Stimulated activated naive B cell treated with anti-CD40 and anti-IgM and Interleukin-4, amounts not matched to agents 10 μg/mL and 1 μg/mL and 100 μg/mL, for 72 hours (primary cell): ENCODE measurements at regions not wholly inside any gene's neighbourhood (a gene's known extent, or its start where the extent isn't known, plus 50 kb on each side); places are given as distances from the start of the nearest gene placed in this dataset.

ENCODE experiments used
- ATAC-seq, 2 donors: fragments of 150-1000 bp; cut with Tn5 transposase; replicated peaks; 2 replicates each; pipeline ENCODE4 v1.10.0; 2021; ENCODE audit warnings: moderate library complexity in 1 of 2
- DNase-seq: peaks from one replicate; pipeline ENCODE4 v3.0.0; 2021
- H3K27ac Mint-ChIP-seq: one replicate; pipeline ENCODE4 v1.8.0; 2022; ENCODE audit warnings: mild to moderate bottlenecking, mixed read lengths
- H3K27me3 Mint-ChIP-seq, 2 donors: one replicate each; pipeline ENCODE4 v1.8.0; 2022; ENCODE audit warnings: mixed read lengths in 2 of 2
- H3K36me3 Mint-ChIP-seq, 2 donors: one replicate each; pipeline ENCODE4 v1.8.0; 2022; ENCODE audit warnings: mixed read lengths in 2 of 2, mild to moderate bottlenecking in 1 of 2
- H3K4me1 Mint-ChIP-seq, 2 donors: one replicate each; pipeline ENCODE4 v1.8.0; 2022; ENCODE audit warnings: mixed read lengths in 2 of 2, mild to moderate bottlenecking in 1 of 2
- H3K4me3 Mint-ChIP-seq, 2 donors: one replicate each; pipeline ENCODE4 v1.8.0; 2022; ENCODE audit warnings: mild to moderate bottlenecking in 2 of 2, mixed read lengths in 2 of 2, moderate library complexity in 1 of 2
- H3K9me3 Mint-ChIP-seq, 2 donors: one replicate each; pipeline ENCODE4 v1.8.0; 2022; ENCODE audit warnings: mixed read lengths in 2 of 2, mild to moderate bottlenecking in 1 of 2

DNA sequence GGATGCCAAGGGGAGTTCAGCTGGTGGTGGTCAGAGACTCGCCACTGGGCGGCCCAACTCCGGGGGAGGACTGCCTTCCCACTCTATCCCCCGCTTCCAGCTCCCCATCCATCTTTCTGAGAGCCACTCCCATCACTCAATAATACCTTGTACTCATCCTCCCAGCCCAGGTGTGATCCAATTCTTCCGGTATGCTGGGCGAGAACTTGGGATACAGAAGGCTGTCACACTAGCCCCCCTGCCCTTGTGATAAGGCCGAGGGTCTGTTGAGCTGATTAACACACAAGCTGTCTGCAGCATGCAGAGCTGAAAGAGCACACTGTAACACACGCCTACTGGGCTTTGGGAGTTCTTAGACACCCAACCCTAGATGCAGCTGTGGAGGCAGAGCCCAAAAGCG lies 460.4 kb upstream of the EEF2KMT start:
- no peaks in the 10 kb centered on the region for H3K27me3 Mint-ChIP-seq

DNA sequence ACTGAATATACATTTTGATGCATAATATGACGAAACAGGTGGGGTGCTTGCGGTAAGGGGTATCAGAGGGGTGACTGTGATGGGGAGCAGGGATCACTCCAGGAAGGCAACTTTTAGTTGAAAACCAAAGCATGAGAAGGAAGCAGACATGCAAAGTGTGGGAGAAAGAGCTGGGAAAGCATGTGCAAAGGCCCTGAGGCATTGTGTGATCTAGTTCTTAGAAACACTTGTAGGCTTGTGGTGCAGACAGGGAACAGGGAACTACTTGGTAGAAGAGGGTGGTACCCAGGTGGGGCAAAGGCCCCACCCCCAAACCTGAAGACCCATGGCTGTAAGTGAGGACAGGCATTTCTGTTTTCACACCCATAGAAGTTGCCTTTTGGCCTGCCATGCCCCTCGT lies 459.9 kb upstream of the EEF2KMT start:
- H3K9me3 Mint-ChIP-seq: peaks cover 6 to 18% of the 10 kb centered on the region in 2 donors
- H3K36me3 Mint-ChIP-seq: no peaks in the 10 kb centered on the region
- H3K4me3 Mint-ChIP-seq: no peak overlapping the region
- no peaks in the 10 kb centered on the region for H3K4me1 Mint-ChIP-seq
- no peak overlapping the region for H3K27ac Mint-ChIP-seq
- H3K27me3 Mint-ChIP-seq: no peaks in the 10 kb centered on the region
- DNase-seq (no peak), ATAC-seq (no peak)

More for the DNA sequence above, 460.4 kb upstream of the EEF2KMT start:
- peaks cover 6 to 18% of the 10 kb centered on the region in 2 donors for H3K9me3 Mint-ChIP-seq
- ATAC-seq: no peak
- DNase-seq: no peak
- H3K4me1 Mint-ChIP-seq: no peaks in the 10 kb centered on the region
- no peak overlapping the region for H3K27ac Mint-ChIP-seq
- H3K4me3 Mint-ChIP-seq: no peak overlapping the region
- no peaks in the 10 kb centered on the region for H3K36me3 Mint-ChIP-seq

DNA sequence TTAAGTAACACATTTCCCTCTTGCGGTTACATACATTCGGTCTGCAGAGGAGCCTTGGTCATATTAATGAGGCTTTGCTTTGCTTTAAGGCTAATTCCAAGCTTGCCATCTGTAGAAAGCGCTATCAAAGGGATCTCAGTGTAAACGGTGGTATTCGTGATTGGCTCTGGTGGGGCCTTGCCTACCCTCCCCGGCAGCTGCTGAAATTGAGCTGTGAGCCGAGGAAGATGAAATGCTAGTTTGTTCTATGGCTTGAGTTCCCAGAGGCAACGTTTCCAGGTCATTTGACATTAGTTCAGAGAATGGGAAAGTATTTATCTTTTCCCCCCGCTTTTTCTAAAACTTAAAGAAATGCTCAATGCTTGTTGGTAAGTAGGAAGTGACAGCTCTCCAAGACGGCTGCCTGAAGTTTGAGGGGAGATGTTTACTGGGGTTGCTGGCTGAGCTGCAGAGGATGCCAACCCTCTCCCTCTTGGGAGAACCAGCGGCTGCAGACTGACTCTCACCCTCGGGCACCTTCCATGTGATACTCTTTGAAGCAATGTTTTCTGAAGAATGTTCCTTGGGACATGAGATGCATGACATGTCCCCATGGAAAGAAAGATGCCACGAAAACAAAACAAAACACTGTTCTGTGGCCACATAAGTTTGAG lies 458.7 kb upstream of the EEF2KMT start:
- Mint-ChIP-seq H3K9me3 (peaks cover 6 to 18% of the 10 kb centered on the region in 2 donors), H3K36me3 (no peaks in the 10 kb centered on the region), H3K4me1 (no peaks in the 10 kb centered on the region)

GRCh38 chr16:5551909-5552308 lies 454.3 kb upstream of the EEF2KMT start:
- Mint-ChIP-seq H3K4me3 (no peak overlapping the region), H3K27ac (no peak overlapping the region), H3K27me3 (no peaks in the 10 kb centered on the region), H3K9me3 (peaks cover 1 to 4% of the 10 kb centered on the region in 2 donors), H3K4me1 (no peaks in the 10 kb centered on the region), H3K36me3 (no peaks in the 10 kb centered on the region)
- no peak for ATAC-seq
- no peak for DNase-seq

More for the DNA sequence above, 458.7 kb upstream of the EEF2KMT start:
- ATAC-seq (no peak), DNase-seq (no peak)
- Mint-ChIP-seq H3K4me3 (no peak overlapping the region), H3K27ac (no peak overlapping the region), H3K27me3 (no peaks in the 10 kb centered on the region)

- DNase-seq: no peak
- H3K36me3 Mint-ChIP-seq: no peaks in the 10 kb centered on the region
- no peak overlapping the region for H3K27ac Mint-ChIP-seq
- no peak overlapping the region for H3K4me3 Mint-ChIP-seq
- peaks cover 1 to 4% of the 10 kb centered on the region in 2 donors for H3K9me3 Mint-ChIP-seq
- no peaks in the 10 kb centered on the region for H3K27me3 Mint-ChIP-seq
- no peak for ATAC-seq
- H3K4me1 Mint-ChIP-seq: no peaks in the 10 kb centered on the region
Measured at GRCh38 chr16:5549802-5550201, 452.2 kb upstream of the EEF2KMT start.

- ATAC-seq (no peak), DNase-seq (no peak)
- no peaks in the 10 kb centered on the region for H3K36me3 Mint-ChIP-seq
- no peak overlapping the region for H3K4me3 Mint-ChIP-seq
- peaks cover 0 to 7% of the 10 kb centered on the region in 2 donors for H3K9me3 Mint-ChIP-seq
- no peaks in the 10 kb centered on the region for H3K4me1 Mint-ChIP-seq
- H3K27ac Mint-ChIP-seq: no peak overlapping the region
- H3K27me3 Mint-ChIP-seq: peaks cover 0 to 16% of the 10 kb centered on the region in 2 donors
Measured at GRCh38 chr16:5541356-5541755, 443.8 kb upstream of the EEF2KMT start.

DNA sequence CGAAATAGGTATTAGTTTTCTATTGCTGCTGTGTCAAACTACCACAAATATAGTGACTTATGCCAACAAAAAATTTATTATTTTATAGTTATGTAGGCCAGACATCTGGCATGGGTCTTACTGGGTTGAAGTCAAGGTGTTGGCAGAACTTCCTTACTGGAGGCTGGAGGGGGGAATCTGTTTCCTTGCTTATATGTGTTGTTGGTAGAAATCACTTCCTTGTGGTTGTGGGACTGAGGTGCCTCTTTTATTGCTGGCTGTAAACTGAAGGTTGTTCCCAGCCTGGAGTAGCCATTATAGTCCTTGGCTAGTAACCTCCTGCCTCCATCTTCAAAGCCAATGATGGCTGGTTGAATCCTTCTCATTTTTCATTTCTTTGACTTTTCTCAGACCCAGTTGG lies 439.8 kb upstream of the EEF2KMT start:
- Mint-ChIP-seq H3K36me3 (no peaks in the 10 kb centered on the region), H3K27me3 (peaks cover 0 to 21% of the 10 kb centered on the region in 2 donors)

DNA sequence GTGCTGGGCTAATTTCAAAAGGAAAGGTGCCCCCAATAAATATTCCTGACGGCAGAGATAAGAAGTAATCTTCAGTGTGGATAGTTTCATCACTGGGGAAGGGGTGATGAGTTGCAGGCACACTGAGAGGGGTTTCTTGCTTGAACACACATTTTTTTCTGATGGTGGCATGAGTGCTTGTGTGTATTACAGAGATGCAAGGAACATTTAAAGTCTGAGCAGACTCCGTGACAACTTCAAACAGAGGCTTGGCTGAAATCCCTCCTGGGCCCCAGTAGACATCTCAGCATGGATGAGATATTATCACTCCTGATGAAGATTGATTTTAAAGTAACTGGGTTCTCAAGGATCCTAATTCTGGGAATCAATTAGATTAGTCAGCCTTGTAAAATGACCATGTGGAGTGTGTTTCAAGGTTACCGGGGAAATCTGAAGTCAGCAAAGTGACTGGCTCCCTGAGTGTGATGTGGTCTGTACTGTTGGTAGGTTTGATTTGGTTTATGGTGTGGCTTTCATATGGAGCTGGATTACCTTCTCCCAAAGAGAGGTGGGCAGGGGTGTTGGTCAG lies 435.8 kb upstream of the EEF2KMT start:
- Mint-ChIP-seq H3K4me3 (no peak overlapping the region), H3K4me1 (no peaks in the 10 kb centered on the region), H3K27ac (no peak overlapping the region), H3K27me3 (peaks cover 0 to 5% of the 10 kb centered on the region in 2 donors), H3K36me3 (no peaks in the 10 kb centered on the region), H3K9me3 (peaks cover 9% of the 10 kb centered on the region in 2 donors)
- DNase-seq (no peak), ATAC-seq (no peak)

More for the DNA sequence above, 439.8 kb upstream of the EEF2KMT start:
- no peak overlapping the region for H3K4me3 Mint-ChIP-seq
- H3K4me1 Mint-ChIP-seq: no peaks in the 10 kb centered on the region
- peaks cover 3 to 10% of the 10 kb centered on the region in 2 donors for H3K9me3 Mint-ChIP-seq
- H3K27ac Mint-ChIP-seq: no peak overlapping the region
- no peak for ATAC-seq
- DNase-seq: no peak

DNA sequence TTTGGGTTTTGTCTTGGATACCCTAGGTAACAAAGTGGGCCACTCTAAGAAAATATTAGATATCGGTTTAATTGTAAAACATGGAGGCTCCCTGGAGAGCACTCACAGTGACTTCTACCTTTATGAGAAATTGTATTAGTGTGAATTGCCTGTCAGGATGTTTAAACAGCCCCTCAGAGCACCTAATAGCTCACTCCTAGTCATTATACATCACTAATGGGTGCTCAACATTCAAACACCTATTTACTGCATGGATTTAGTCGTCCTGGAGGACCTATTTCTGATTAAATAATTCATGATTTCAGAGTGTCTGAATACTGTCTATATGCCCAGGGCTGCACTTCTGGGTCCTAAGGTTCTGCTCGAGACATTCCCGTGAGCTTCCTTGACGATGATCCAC lies 430.2 kb upstream of the EEF2KMT start:
- no peak overlapping the region for H3K27ac Mint-ChIP-seq
- no peaks in the 10 kb centered on the region for H3K36me3 Mint-ChIP-seq
- H3K27me3 Mint-ChIP-seq: peaks cover 5 to 23% of the 10 kb centered on the region in 2 donors
- H3K9me3 Mint-ChIP-seq: peaks cover 2 to 5% of the 10 kb centered on the region in 2 donors
- DNase-seq: no peak
- no peak for ATAC-seq
- no peaks in the 10 kb centered on the region for H3K4me1 Mint-ChIP-seq
- H3K4me3 Mint-ChIP-seq: no peak overlapping the region

DNA sequence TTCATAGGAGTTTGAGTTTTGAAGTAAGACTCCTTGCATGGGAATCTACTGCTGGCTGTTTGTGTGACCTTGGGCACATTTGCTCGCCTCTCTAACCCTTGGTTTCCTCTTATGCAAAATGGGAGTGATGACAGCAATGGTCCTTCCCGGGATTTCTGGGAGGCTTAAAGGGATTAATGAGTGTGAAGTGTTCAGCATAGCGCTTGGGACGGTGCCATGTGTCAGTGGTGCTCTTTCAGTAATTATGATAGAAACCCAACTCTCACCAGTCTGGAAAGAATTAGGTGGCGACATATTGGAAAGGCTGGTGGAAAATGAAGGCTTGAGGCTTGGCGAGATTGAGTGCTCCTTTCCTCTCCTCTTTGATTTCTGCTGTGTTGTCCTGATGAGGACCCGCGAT lies 429.2 kb upstream of the EEF2KMT start:
- Mint-ChIP-seq H3K36me3 (no peaks in the 10 kb centered on the region), H3K27me3 (peaks cover 5 to 23% of the 10 kb centered on the region in 2 donors), H3K4me1 (no peaks in the 10 kb centered on the region), H3K27ac (no peak overlapping the region), H3K9me3 (peaks cover 2 to 5% of the 10 kb centered on the region in 2 donors), H3K4me3 (no peak overlapping the region)
- DNase-seq (no peak), ATAC-seq (no peak)

GRCh38 chr16:5523829-5524228 lies 426.2 kb upstream of the EEF2KMT start:
- H3K9me3 Mint-ChIP-seq: peaks cover 1 to 4% of the 10 kb centered on the region in 2 donors
- H3K36me3 Mint-ChIP-seq: no peaks in the 10 kb centered on the region
- ATAC-seq: no peak
- H3K27me3 Mint-ChIP-seq: peaks cover 5 to 23% of the 10 kb centered on the region in 2 donors
- no peaks in the 10 kb centered on the region for H3K4me1 Mint-ChIP-seq
- H3K4me3 Mint-ChIP-seq: no peak overlapping the region
- DNase-seq: no peak
- H3K27ac Mint-ChIP-seq: no peak overlapping the region

DNA sequence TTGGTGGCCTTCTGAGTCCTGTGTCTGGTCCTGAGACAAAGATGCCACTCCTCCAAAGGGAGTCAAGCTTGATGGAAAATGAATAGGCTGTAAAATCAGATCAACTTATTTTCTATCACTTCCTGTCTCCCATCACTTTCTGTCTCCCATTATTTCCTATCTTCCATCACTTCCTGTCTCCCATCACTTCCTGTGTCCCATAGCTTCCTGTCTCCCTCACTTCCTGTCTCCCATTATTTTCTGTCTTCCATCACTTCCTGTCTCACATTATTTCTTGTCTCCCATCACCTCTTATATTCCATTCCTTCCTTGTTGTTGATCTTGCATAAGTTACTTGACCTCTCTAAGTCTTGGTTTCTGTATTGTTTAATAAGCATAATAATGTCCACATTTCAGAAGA lies 418.5 kb upstream of the EEF2KMT start:
- H3K4me1 Mint-ChIP-seq: no peaks in the 10 kb centered on the region
- no peak overlapping the region for H3K27ac Mint-ChIP-seq
- no peaks in the 10 kb centered on the region for H3K36me3 Mint-ChIP-seq
- no peaks in the 10 kb centered on the region for H3K27me3 Mint-ChIP-seq
- H3K4me3 Mint-ChIP-seq: no peak overlapping the region
- no peak for ATAC-seq
- no peak for DNase-seq
- peaks cover 6 to 16% of the 10 kb centered on the region in 2 donors for H3K9me3 Mint-ChIP-seq

- H3K27me3 Mint-ChIP-seq: peaks cover 0 to 6% of the 10 kb centered on the region in 2 donors
- H3K9me3 Mint-ChIP-seq: peaks cover 6 to 12% of the 10 kb centered on the region in 2 donors
- no peak overlapping the region for H3K27ac Mint-ChIP-seq
Measured at GRCh38 chr16:5512014-5512413, 414.4 kb upstream of the EEF2KMT start.

GRCh38 chr16:5510819-5511370 lies 413.3 kb upstream of the EEF2KMT start:
- no peak for DNase-seq
- Mint-ChIP-seq H3K27ac (no peak overlapping the region), H3K36me3 (no peaks in the 10 kb centered on the region), H3K9me3 (peaks cover 3 to 7% of the 10 kb centered on the region in 2 donors), H3K4me1 (no peaks in the 10 kb centered on the region), H3K27me3 (peaks cover 4 to 6% of the 10 kb centered on the region in 2 donors), H3K4me3 (no peak overlapping the region)
- no peak for ATAC-seq

More at GRCh38 chr16:5512014-5512413, 414.4 kb upstream of the EEF2KMT start:
- H3K4me3 Mint-ChIP-seq: no peak overlapping the region
- DNase-seq: no peak
- no peak for ATAC-seq
- H3K36me3 Mint-ChIP-seq: no peaks in the 10 kb centered on the region
- no peaks in the 10 kb centered on the region for H3K4me1 Mint-ChIP-seq

DNA sequence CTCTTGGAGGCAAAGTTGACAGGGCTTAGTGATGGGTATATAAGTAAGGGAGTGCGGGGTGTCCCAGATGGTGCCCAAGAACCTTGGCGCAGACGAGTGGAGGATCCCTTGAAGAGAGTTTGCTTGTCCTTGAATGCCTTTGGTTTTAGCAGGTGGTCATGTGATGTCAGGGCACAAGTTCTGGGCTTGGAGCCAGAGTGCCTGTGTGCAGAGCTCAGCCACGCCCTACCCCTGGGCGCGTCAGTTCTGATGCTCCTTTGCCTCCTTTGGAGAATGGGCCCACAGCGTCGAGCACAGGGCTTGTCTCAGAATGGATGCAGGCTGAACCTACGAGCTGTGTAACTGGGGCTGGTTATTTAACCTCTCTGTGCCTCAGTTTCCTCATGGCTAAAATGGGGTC lies 412.2 kb upstream of the EEF2KMT start:
- DNase-seq (no peak), ATAC-seq (no peak)
- H3K36me3 Mint-ChIP-seq: no peaks in the 10 kb centered on the region
- no peak overlapping the region for H3K4me3 Mint-ChIP-seq
- H3K9me3 Mint-ChIP-seq: peaks cover 3 to 7% of the 10 kb centered on the region in 2 donors
- no peak overlapping the region for H3K27ac Mint-ChIP-seq
- peaks cover 5 to 6% of the 10 kb centered on the region in 2 donors for H3K27me3 Mint-ChIP-seq
- no peaks in the 10 kb centered on the region for H3K4me1 Mint-ChIP-seq
